Neural progenitor cell (in vitro differentiated cells): ENCODE measurements at regions not wholly inside any gene's neighbourhood (a gene's known extent, or its start where the extent isn't known, plus 50 kb on each side); places are given as distances from the start of the nearest gene placed in this dataset.

Experiments
- EZH2 ChIP-seq: fragments of 200-600 bp; sonication (generic); IDR thresholded peaks from 2 replicates; pipeline ENCODE4 v1.6.1; 2017; ENCODE audit warnings: antibody characterized with exemption, mild to moderate bottlenecking, moderate library complexity
- EZH2phosphoT487 ChIP-seq: fragments of 200-600 bp; sonication (generic); IDR thresholded peaks from 2 replicates; pipeline ENCODE4 v1.6.1; 2017; ENCODE audit warnings: antibody characterized with exemption
- TF ChIP-seq, protein P1 (sequence below): fragments of 200-600 bp; sonication (generic); IDR thresholded peaks from 2 replicates; pipeline ENCODE4 v1.5.1; 2017; ENCODE audit warnings: antibody characterized with exemption, mild to moderate bottlenecking

DNA sequence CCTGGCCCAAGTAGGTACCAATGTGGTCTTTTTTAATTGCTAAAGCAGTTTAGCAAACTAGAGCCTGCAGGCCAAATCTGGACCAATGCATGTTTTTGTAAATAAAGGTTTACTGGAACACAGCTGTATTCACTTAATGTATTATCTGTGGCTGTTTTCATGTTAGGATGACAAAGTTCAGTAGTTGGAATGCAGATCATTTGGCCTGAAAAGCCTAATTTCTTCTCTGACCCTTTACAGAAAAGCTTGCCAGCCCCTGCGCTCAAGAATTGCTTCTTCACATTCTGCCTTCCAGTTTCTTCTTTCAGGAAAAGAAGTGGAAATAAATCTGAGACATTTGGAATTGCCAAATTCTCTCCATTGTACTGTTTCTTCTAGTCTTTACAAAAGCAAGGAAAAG lies 90.0 kb upstream of the MC3R start:
- TF ChIP-seq, protein P1, sequence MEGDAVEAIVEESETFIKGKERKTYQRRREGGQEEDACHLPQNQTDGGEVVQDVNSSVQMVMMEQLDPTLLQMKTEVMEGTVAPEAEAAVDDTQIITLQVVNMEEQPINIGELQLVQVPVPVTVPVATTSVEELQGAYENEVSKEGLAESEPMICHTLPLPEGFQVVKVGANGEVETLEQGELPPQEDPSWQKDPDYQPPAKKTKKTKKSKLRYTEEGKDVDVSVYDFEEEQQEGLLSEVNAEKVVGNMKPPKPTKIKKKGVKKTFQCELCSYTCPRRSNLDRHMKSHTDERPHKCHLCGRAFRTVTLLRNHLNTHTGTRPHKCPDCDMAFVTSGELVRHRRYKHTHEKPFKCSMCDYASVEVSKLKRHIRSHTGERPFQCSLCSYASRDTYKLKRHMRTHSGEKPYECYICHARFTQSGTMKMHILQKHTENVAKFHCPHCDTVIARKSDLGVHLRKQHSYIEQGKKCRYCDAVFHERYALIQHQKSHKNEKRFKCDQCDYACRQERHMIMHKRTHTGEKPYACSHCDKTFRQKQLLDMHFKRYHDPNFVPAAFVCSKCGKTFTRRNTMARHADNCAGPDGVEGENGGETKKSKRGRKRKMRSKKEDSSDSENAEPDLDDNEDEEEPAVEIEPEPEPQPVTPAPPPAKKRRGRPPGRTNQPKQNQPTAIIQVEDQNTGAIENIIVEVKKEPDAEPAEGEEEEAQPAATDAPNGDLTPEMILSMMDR: no peak
- TF ChIP-seq EZH2 (no peak), EZH2phosphoT487 (no peak)
